Ishikawa (cell line): ENCODE measurements at regions not wholly inside any gene's neighbourhood (a gene's known extent, or its start where the extent isn't known, plus 50 kb on each side); places are given as distances from the start of the nearest gene placed in this dataset.

ENCODE experiments used
- CEBPB ChIP-seq: IDR thresholded peaks from 2 replicates; pipeline ENCODE4 v1.6.1; 2012
- CREB1 ChIP-seq: IDR thresholded peaks from 2 replicates; pipeline ENCODE4 v1.6.1; 2012; ENCODE audit warnings: low read depth
- EGR1 ChIP-seq: IDR thresholded peaks from 2 replicates; pipeline ENCODE4 v1.6.1; 2012
- EP300 ChIP-seq: IDR thresholded peaks from 2 replicates; pipeline ENCODE4 v1.6.1; 2012; ENCODE audit warnings: borderline replicate concordance
- FOXM1 ChIP-seq: IDR thresholded peaks from 2 replicates; pipeline ENCODE4 v1.6.1; 2012; ENCODE audit warnings: low read depth, borderline replicate concordance
- NFIC ChIP-seq: IDR thresholded peaks from 2 replicates; pipeline ENCODE4 v1.6.1; 2012
- RAD21 ChIP-seq: IDR thresholded peaks from 2 replicates; pipeline ENCODE4 v1.6.1; 2012; ENCODE audit warnings: low read depth
- TAF1 ChIP-seq: IDR thresholded peaks from 2 replicates; pipeline ENCODE4 v1.6.1; 2012; ENCODE audit warnings: low read depth, mild to moderate bottlenecking
- TCF12 ChIP-seq: IDR thresholded peaks from 2 replicates; pipeline ENCODE4 v1.6.1; 2012; ENCODE audit warnings: low read depth
- TEAD4 ChIP-seq: IDR thresholded peaks from 2 replicates; pipeline ENCODE4 v1.6.1; 2012
- YY1 ChIP-seq: IDR thresholded peaks from 2 replicates; pipeline ENCODE4 v1.6.1; 2012; ENCODE audit warnings: low read depth
- ZBTB7A ChIP-seq: IDR thresholded peaks from 2 replicates; pipeline ENCODE4 v1.6.1; 2012; ENCODE audit warnings: low read depth
- TF ChIP-seq, protein P1 (sequence below): IDR thresholded peaks from 2 replicates; pipeline ENCODE4 v1.6.1; 2012; ENCODE audit warnings: low read depth, mild to moderate bottlenecking
- TF ChIP-seq, protein P2 (sequence below): IDR thresholded peaks from 2 replicates; pipeline ENCODE4 v1.6.1; 2012
- TF ChIP-seq, protein P3 (sequence below): IDR thresholded peaks from 2 replicates; pipeline ENCODE4 v1.6.1; 2012

DNA sequence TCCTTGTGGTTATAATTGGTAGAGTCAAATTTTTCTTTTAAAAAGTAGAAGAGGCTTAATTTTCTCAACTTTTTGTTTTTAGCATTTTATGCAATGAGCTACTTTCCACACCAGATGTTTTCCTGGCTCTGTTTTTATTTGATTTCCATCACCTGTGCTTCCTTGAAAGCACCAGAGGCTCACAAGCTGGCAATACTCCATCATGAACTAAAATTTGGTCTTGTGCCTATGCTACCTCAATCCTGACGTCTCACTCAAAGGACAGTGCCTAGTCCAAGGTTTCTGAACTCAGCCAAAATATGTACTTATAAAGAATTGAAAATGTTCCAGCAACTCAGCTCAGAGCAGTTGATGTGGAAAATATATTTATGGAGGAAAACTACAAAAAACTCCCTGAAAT lies 914.0 kb upstream of the PRKX start:
- no peak for TF ChIP-seq EP300
- TF ChIP-seq TEAD4 = no peak
- TF ChIP-seq, protein P1, sequence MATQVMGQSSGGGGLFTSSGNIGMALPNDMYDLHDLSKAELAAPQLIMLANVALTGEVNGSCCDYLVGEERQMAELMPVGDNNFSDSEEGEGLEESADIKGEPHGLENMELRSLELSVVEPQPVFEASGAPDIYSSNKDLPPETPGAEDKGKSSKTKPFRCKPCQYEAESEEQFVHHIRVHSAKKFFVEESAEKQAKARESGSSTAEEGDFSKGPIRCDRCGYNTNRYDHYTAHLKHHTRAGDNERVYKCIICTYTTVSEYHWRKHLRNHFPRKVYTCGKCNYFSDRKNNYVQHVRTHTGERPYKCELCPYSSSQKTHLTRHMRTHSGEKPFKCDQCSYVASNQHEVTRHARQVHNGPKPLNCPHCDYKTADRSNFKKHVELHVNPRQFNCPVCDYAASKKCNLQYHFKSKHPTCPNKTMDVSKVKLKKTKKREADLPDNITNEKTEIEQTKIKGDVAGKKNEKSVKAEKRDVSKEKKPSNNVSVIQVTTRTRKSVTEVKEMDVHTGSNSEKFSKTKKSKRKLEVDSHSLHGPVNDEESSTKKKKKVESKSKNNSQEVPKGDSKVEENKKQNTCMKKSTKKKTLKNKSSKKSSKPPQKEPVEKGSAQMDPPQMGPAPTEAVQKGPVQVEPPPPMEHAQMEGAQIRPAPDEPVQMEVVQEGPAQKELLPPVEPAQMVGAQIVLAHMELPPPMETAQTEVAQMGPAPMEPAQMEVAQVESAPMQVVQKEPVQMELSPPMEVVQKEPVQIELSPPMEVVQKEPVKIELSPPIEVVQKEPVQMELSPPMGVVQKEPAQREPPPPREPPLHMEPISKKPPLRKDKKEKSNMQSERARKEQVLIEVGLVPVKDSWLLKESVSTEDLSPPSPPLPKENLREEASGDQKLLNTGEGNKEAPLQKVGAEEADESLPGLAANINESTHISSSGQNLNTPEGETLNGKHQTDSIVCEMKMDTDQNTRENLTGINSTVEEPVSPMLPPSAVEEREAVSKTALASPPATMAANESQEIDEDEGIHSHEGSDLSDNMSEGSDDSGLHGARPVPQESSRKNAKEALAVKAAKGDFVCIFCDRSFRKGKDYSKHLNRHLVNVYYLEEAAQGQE = no peak
- TF ChIP-seq EGR1 = no peak
- no peak for TF ChIP-seq ZBTB7A
- TF ChIP-seq CEBPB = no peak
- no peak for TF ChIP-seq TCF12
- TF ChIP-seq NFIC = no peak
- TF ChIP-seq RAD21 = no peak
- TF ChIP-seq CREB1 = no peak
- TF ChIP-seq YY1 = no peak
- no peak for TF ChIP-seq FOXM1
- TF ChIP-seq, protein P2, sequence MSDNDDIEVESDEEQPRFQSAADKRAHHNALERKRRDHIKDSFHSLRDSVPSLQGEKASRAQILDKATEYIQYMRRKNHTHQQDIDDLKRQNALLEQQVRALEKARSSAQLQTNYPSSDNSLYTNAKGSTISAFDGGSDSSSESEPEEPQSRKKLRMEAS = no peak
- TF ChIP-seq, protein P3, sequence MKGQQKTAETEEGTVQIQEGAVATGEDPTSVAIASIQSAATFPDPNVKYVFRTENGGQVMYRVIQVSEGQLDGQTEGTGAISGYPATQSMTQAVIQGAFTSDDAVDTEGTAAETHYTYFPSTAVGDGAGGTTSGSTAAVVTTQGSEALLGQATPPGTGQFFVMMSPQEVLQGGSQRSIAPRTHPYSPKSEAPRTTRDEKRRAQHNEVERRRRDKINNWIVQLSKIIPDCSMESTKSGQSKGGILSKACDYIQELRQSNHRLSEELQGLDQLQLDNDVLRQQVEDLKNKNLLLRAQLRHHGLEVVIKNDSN = no peak
- TF ChIP-seq TAF1 = no peak

DNA sequence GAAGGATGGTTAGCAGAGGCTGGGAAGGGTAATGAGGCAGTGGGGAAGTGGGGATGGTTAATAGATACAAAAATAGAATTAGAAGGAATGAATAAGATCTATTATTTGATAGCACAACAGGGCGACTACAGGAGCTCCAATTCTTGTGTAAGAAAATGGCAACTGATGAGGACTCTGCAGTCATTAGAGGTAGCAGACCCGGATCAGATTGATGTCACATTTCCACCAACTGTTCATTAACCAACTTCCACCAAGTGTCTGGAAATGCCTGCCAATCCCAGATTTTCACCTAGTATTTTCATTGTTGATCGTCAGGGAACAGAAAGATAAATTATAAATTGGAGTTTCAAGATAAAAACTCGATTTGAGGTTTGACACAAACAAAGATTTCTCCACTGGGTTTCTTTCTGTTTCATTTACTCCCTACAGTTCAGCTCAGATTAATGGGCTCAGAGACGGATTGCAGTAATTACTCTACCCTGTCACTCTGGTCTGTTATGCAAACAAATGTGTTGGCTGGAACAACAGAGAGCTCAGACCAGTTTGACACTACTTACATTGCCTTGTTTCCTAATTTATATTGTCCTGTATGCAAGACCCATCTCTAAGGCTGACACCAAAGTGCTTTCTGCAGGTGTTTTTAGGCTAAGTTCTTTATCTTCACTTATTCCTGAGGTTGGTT lies 909.2 kb upstream of the PRKX start:
- TF ChIP-seq, protein P1 = no peak
- TF ChIP-seq FOXM1 (no peak), TCF12 (no peak), CEBPB (no peak), TEAD4 (no peak), TAF1 (no peak), RAD21 (no peak), YY1 (no peak), ZBTB7A (no peak), NFIC (no peak), CREB1 (no peak), EP300 (no peak), EGR1 (no peak)
- TF ChIP-seq, protein P2 = no peak
- TF ChIP-seq, protein P3 = no peak

DNA sequence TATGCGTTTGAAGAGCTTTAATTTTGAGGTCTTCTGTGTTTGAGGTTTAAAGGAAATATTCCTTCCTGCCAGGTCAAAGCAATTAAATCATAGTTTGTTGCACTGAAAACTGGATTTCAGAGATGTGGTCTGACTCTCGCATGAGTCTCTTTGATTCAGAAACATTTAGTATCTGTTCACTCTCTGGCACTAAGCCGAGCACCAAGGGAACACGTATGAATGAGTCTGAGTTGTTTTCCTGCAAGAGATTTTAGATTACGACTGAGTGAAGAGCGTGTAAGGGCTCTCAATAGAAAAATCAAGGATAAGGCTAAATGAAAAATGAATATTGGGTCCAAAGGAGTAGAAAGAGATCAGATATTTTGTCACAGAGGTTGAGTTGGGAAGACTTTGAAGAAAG lies 875.4 kb upstream of the PRKX start:
- no peak for TF ChIP-seq CEBPB
- TF ChIP-seq YY1 = no peak
- TF ChIP-seq EP300 = no peak
- TF ChIP-seq, protein P3 = no peak
- TF ChIP-seq TAF1 = no peak
- no peak for TF ChIP-seq ZBTB7A
- no peak for TF ChIP-seq EGR1

DNA sequence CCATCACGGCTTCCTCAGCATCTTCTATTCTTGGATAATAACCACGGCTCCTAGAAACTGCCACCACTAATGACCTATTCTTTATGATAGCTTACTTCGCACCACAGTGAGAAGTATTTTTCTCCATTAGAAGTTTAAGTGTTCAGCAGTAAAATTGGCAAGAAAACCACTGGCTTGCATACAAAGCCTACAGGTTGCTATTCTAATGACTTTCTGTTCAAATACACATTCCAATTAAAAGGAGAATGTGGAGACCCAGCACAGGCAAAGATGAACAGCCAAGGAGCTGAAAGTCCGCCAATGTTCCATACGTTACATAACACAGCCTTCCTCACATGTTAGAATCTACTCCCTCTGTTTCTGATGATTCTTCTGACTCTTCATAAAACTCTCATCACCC lies 875.0 kb upstream of the PRKX start:
- TF ChIP-seq CEBPB = no peak
- TF ChIP-seq, protein P2 = no peak

DNA sequence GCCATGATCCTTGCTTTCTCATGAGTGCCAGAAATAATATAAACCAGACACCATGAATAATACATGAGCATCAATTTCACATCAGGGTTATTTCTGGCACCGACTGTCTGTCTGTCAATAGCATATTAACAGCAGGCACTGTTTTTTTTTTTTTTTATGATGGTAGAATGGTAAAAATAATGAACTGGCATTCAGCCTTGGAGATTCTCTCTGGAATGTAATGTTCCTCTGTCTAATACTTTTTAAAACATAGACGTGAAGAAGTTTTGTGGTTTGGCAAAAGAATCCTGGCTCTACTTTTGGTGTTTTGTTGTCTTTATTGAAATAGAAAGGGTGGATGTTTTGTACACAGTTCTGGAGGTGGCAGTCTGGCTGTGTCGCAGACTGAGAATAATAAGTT lies 874.6 kb upstream of the PRKX start:
- TF ChIP-seq RAD21 (no peak), CREB1 (no peak), NFIC (no peak), ZBTB7A (no peak), YY1 (no peak)
